A673 (cell line): ENCODE measurements at regions not wholly inside any gene's neighbourhood (a gene's known extent, or its start where the extent isn't known, plus 50 kb on each side); places are given as distances from the start of the nearest gene placed in this dataset.

Source experiments
- BruUV-seq: library from RNA; stranded (reverse); fragments of 400-500 nt; replicated peaks from 2 replicates; lab custom pipeline; 2021; lab: Mats Ljungman, UMichigan
- CTCF ChIA-PET: fragments of 300-600 bp; sonication (Branson Sonifier 250); formaldehyde crosslinking; loops from one replicate; lab custom pipeline; 2022; ENCODE audit warnings: antibody characterized with exemption; lab: Charles Lee
- POLR2A ChIA-PET: fragments of 300-600 bp; sonication (Branson Sonifier 250); formaldehyde crosslinking; loops from one replicate; lab custom pipeline; 2022; ENCODE audit warnings: antibody characterized with exemption; ENCODE audit not compliant: low non-redundant PET; lab: Charles Lee
- DNase-seq: peaks from one replicate; pipeline ENCODE4 v3.0.0-alpha.2; 2015; ENCODE audit warnings: low spot score
- H3K27ac ChIP-seq: fragments of 200-600 bp; sonication (generic); 2 replicates; pipeline ENCODE4 v1.5.1; 2016; ENCODE audit warnings: mixed run types, low read depth, mild to moderate bottlenecking, mixed read lengths, antibody characterized with exemption, low read length; ENCODE audit not compliant: poor library complexity, severe bottlenecking
- H3K27me3 ChIP-seq: fragments of 200-600 bp; sonication (generic); replicated peaks from 2 replicates; pipeline ENCODE4 v1.6.1; 2017; ENCODE audit warnings: mixed run types, low read depth, mild to moderate bottlenecking, mixed read lengths, antibody characterized with exemption, low read length; ENCODE audit not compliant: insufficient read depth, poor library complexity
- H3K36me3 ChIP-seq: fragments of 200-600 bp; sonication (generic); 2 replicates; pipeline ENCODE4 v1.6.1; 2016; ENCODE audit warnings: mixed run types, mild to moderate bottlenecking, mixed read lengths, antibody characterized with exemption, low read length; ENCODE audit not compliant: insufficient read depth, poor library complexity, severe bottlenecking
- H3K4me1 ChIP-seq: fragments of 200-600 bp; sonication (generic); 2 replicates; pipeline ENCODE4 v1.6.1; 2017; ENCODE audit warnings: mixed run types, mild to moderate bottlenecking, mixed read lengths, antibody characterized with exemption, low read length; ENCODE audit not compliant: insufficient read depth, poor library complexity, severe bottlenecking
- H3K4me3 ChIP-seq: fragments of 200-600 bp; sonication (generic); 2 replicates; pipeline ENCODE4 v1.5.1; 2016; ENCODE audit warnings: low read depth, mixed run types, mild to moderate bottlenecking, mixed read lengths, low read length; ENCODE audit not compliant: poor library complexity, severe bottlenecking
- H3K9me3 ChIP-seq: fragments of 200-600 bp; sonication (generic); 2 replicates; pipeline ENCODE4 v1.6.1; 2016; ENCODE audit warnings: mixed run types, low read depth, mild to moderate bottlenecking, mixed read lengths, antibody characterized with exemption, low read length; ENCODE audit not compliant: poor library complexity, severe bottlenecking
- EZH2 ChIP-seq: fragments of 200-600 bp; sonication (generic); IDR thresholded peaks from 2 replicates; pipeline ENCODE4 v1.6.1; 2017; ENCODE audit warnings: borderline replicate concordance, low read depth, mild to moderate bottlenecking, mixed read lengths, antibody characterized with exemption, low read length; ENCODE audit not compliant: poor library complexity, severe bottlenecking
- intact Hi-C: fragments of 100-400 bp; cut with micrococcal nuclease; formaldehyde crosslinking; loops from one replicate; pipeline ENCODE4 v1.10.0; 2022; ENCODE audit not compliant: unreplicated experiment
- TF ChIP-seq, protein P1 (sequence below): fragments of 300-800, 200-600 bp; sonication (generic); conservative IDR thresholded peaks from 2 replicates; pipeline ENCODE4 v1.5.1; 2017; ENCODE audit warnings: low read depth, mild to moderate bottlenecking, antibody characterized with exemption, low read length, moderate library complexity, mixed read lengths

DNA sequence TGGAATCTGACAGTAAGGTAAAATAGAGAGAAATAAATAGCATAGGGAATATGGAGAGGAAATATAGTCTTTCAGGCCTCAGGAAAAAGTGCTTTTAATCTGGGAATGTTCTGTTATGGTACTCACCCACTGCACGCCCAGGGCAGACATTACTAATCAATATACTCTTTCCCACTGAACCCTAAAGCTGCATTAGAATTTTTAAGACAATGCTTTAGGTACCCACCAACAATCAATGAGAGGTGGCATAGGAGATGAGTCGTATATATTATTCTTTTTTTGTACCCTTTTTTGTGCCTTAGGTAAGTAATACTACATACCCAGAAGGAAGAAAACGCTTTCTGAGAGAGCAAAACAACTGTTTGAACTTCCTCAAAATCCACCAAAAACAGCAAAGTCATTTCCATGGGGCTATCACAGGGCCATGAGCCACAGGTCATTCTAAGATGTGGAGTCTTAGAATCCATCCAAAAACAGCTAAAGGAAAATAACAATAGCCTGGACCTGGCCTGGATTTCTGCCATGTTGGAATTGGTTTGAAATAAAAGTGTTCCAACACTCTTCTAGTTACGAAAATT, 542.1 kb downstream of the XYLT1 start:
- no peak for TF ChIP-seq EZH2
- TF ChIP-seq, protein P1, sequence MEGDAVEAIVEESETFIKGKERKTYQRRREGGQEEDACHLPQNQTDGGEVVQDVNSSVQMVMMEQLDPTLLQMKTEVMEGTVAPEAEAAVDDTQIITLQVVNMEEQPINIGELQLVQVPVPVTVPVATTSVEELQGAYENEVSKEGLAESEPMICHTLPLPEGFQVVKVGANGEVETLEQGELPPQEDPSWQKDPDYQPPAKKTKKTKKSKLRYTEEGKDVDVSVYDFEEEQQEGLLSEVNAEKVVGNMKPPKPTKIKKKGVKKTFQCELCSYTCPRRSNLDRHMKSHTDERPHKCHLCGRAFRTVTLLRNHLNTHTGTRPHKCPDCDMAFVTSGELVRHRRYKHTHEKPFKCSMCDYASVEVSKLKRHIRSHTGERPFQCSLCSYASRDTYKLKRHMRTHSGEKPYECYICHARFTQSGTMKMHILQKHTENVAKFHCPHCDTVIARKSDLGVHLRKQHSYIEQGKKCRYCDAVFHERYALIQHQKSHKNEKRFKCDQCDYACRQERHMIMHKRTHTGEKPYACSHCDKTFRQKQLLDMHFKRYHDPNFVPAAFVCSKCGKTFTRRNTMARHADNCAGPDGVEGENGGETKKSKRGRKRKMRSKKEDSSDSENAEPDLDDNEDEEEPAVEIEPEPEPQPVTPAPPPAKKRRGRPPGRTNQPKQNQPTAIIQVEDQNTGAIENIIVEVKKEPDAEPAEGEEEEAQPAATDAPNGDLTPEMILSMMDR, result no peak
- BruUV-seq, result no TSS peak
- no peak for DNase-seq
- Histone ChIP-seq H3K9me3 (no peaks in the 10 kb centered on the region), H3K4me1 (no peaks in the 10 kb centered on the region), H3K27ac (no peak overlapping the region), H3K27me3 (no peaks in the 10 kb centered on the region), H3K36me3 (no peaks in the 10 kb centered on the region), H3K4me3 (no peak overlapping the region)
- ChIA-PET CTCF (no interaction called here), POLR2A (no interaction called here)
- intact Hi-C loops, result no loop called here

DNA sequence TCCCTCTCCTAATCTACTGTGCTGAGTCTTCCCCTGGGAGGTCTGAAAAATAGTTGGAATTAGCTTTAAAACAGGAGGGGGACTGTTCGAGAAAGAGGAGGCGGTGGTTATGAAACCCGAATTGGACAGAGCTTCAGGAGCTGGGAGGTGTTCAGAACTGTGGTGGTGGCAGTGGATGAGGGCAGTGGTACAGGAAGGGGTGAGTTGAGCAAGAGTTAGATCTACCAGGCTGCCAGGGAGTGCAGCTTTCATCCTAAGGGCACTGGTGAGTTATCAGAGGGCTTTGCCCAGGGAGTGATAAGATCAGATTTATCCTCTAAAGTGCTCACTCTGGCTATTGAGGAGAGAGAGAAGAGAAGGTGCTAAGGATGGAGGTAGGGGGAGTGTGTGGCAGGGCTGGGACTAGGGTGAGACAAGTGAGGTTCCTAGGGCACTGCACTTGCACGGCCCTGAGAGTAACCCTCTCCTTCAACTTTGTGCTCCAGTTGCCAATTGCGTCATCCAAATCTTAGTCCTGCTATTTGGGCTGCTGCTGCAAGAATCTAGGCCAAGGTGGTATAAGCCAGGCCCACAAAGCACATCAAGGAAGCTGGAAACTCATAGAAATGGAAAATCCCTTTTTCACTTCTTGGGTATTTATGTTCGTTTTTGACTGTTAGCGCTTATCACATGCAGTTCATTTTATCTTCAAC, 540.3 kb downstream of the XYLT1 start:
- no peak overlapping the region for H3K27ac ChIP-seq
- no peak for DNase-seq
- H3K27me3 ChIP-seq, result no peaks in the 10 kb centered on the region
- H3K9me3 ChIP-seq, result no peaks in the 10 kb centered on the region
- H3K36me3 ChIP-seq, result no peaks in the 10 kb centered on the region
- ChIA-PET POLR2A (no interaction called here), CTCF (no interaction called here)
- no peak for TF ChIP-seq EZH2
- TF ChIP-seq, protein P1, result no peak
- no peak overlapping the region for H3K4me3 ChIP-seq
- BruUV-seq, result no TSS peak
- no peaks in the 10 kb centered on the region for H3K4me1 ChIP-seq
- intact Hi-C loops, result no loop called here

DNA sequence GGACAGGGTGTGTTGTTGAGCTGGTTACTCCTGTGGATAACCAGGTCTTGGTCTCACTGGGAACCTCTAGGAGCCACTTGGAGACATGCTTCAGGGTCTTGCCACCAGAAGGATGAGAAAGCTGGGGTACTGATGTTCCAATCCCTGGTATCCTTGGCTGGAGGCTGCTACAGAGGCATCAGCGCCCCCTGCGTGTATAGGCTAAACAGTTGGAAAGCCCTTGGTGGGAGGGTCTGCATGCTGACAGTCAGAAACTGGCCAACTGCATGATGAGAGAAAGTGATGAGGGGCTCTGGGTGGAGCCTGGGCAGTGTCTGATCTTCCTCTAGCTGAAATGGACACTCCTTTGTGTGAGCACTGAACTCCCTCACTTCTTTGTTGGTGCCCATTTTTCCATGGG, 536.9 kb downstream of the XYLT1 start:
- Histone ChIP-seq H3K9me3 (no peaks in the 10 kb centered on the region), H3K4me1 (no peaks in the 10 kb centered on the region), H3K27me3 (no peaks in the 10 kb centered on the region), H3K4me3 (no peak overlapping the region), H3K27ac (no peak overlapping the region), H3K36me3 (no peaks in the 10 kb centered on the region)
- DNase-seq, result no peak
- ChIA-PET POLR2A (no interaction called here), CTCF (no interaction called here)
- TF ChIP-seq EZH2, result no peak
- TF ChIP-seq, protein P1, result no peak
- intact Hi-C loops, result no loop called here
- BruUV-seq, result no TSS peak
